Trophoblast cell (in vitro differentiated cells and primary cell): ENCODE measurements at regions not wholly inside any gene's neighbourhood (a gene's known extent, or its start where the extent isn't known, plus 50 kb on each side); places are given as distances from the start of the nearest gene placed in this dataset.

Experiments
- DNase-seq, 2 donors: peaks; one replicate each; pipeline ENCODE4 v3.0.0-alpha.2; 2016
- H2AFZ ChIP-seq: 2 replicates; pipeline ENCODE4 v1.6.1; 2013; ENCODE audit warnings: low read length, moderate library complexity, mild to moderate bottlenecking; ENCODE audit not compliant: insufficient read depth, poor library complexity
- H2AK5ac ChIP-seq: 2 replicates; pipeline ENCODE4 v1.6.1; 2013; ENCODE audit warnings: mild to moderate bottlenecking, low read length
- H2BK120ac ChIP-seq: 2 replicates; pipeline ENCODE4 v1.6.1; 2013; ENCODE audit warnings: low read length, mild to moderate bottlenecking, moderate library complexity; ENCODE audit not compliant: insufficient read depth, poor library complexity
- H2BK12ac ChIP-seq: 2 replicates; pipeline ENCODE4 v1.6.1; 2013; ENCODE audit warnings: mild to moderate bottlenecking, low read length, moderate library complexity
- H2BK5ac ChIP-seq: 2 replicates; pipeline ENCODE4 v1.6.1; 2013; ENCODE audit warnings: low read length, low read depth, moderate library complexity, mild to moderate bottlenecking; ENCODE audit not compliant: poor library complexity
- H3K14ac ChIP-seq: 2 replicates; pipeline ENCODE4 v1.6.1; 2013; ENCODE audit warnings: mild to moderate bottlenecking, low read length
- H3K18ac ChIP-seq: 2 replicates; pipeline ENCODE4 v1.6.1; 2013; ENCODE audit warnings: mild to moderate bottlenecking, low read length
- H3K23ac ChIP-seq: 2 replicates; pipeline ENCODE4 v1.6.1; 2013; ENCODE audit warnings: low read length
- H3K27ac ChIP-seq: 2 replicates; pipeline ENCODE4 v1.5.1; 2013; ENCODE audit warnings: low read depth, mild to moderate bottlenecking, inconsistent platforms, low read length, moderate library complexity
- H3K27me3 ChIP-seq: 2 replicates; pipeline ENCODE4 v1.6.1; 2013; ENCODE audit warnings: inconsistent platforms, mild to moderate bottlenecking, low read length, moderate library complexity; ENCODE audit not compliant: insufficient read depth
- H3K36me3 ChIP-seq, 2 experiments: 1 replicate in 1 of 2; 2 replicates in 1 of 2; pipeline ENCODE4 v1.6.1; 2013; ENCODE audit warnings: low read length in 2 of 2, mild to moderate bottlenecking in 2 of 2, moderate library complexity in 1 of 2; ENCODE audit not compliant: insufficient read depth in 2 of 2, control insufficient read depth in 1 of 2
- H3K4ac ChIP-seq: 2 replicates; pipeline ENCODE4 v1.6.1; 2013; ENCODE audit warnings: low read depth, mild to moderate bottlenecking, low read length, moderate library complexity
- H3K4me1 ChIP-seq, 2 experiments: 1 replicate in 1 of 2; 2 replicates in 1 of 2; pipeline ENCODE4 v1.6.1; 2013; ENCODE audit warnings: low read length in 2 of 2, mild to moderate bottlenecking in 2 of 2, moderate library complexity in 1 of 2; ENCODE audit not compliant: insufficient read depth in 2 of 2, control insufficient read depth in 1 of 2
- H3K4me2 ChIP-seq: 2 replicates; pipeline ENCODE4 v1.6.1; 2013; ENCODE audit warnings: inconsistent platforms, mild to moderate bottlenecking, low read length, moderate library complexity
- H3K4me3 ChIP-seq: 2 replicates; pipeline ENCODE4 v1.5.1; 2013; ENCODE audit warnings: mild to moderate bottlenecking, low read depth, low read length, inconsistent platforms
- H3K79me1 ChIP-seq: one replicate; pipeline ENCODE4 v1.6.1; 2013; ENCODE audit warnings: low read length
- H3K79me2 ChIP-seq: 2 replicates; pipeline ENCODE4 v1.6.1; 2013; ENCODE audit warnings: low read length, mild to moderate bottlenecking; ENCODE audit not compliant: control insufficient read depth, insufficient read depth, poor library complexity
- H3K9ac ChIP-seq: 2 replicates; pipeline ENCODE4 v1.6.1; 2013; ENCODE audit warnings: mild to moderate bottlenecking, low read length
- H3K9me3 ChIP-seq: 2 replicates; pipeline ENCODE4 v1.6.1; 2013; ENCODE audit warnings: low read depth, mild to moderate bottlenecking, control low read depth, inconsistent platforms, low read length; ENCODE audit not compliant: insufficient read depth
- H4K12ac ChIP-seq: 2 replicates; pipeline ENCODE4 v1.6.1; 2013; ENCODE audit warnings: low read depth, mild to moderate bottlenecking, low read length, moderate library complexity
- H4K8ac ChIP-seq: 2 replicates; pipeline ENCODE4 v1.6.1; 2013; ENCODE audit warnings: low read depth, mild to moderate bottlenecking, low read length, moderate library complexity
- H4K91ac ChIP-seq: one replicate; pipeline ENCODE4 v1.6.1; 2013; ENCODE audit warnings: low read depth, mild to moderate bottlenecking, low read length, moderate library complexity
- WGBS: extraction: QIAGEN DNeasy Blood & Tissue Kit; methylation state at CpG from one replicate; pipeline ENCODE4 v1.1.7; 2013; ENCODE audit warnings: missing lambda C conversion rate; ENCODE audit not compliant: insufficient read length, insufficient coverage; ENCODE audit errors: extremely low coverage; 5-methylcytosine and 5-hydroxymethylcytosine counted together

DNA sequence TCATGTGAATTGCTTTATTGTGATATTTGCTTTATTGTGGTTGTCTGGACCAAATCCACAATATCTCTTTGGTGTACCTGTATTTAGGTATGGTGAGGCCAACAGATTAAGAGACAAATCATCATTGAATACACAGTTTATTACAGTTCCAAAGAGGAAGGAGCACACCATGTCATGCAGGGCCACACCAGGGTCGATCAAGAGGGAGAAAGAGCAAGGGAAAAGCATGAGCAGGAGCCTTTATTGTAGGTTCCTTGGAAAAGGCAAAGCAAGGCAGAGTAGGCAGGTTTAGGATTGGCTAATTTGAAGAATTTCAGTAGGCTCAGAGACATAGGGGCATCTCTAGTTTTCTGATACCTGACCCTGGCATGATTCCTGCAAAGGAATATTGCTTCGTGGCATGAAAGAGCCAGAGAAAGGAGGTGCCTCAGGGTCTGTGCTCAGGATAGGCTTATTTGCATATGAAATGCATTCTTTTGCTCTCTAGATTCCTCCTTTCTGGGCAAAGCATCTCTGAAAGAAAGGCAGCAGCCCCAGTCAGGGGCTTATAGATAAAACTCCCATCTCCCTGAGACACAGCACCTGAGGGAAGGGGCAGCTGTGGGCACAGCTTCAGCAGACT lies 214.2 kb upstream of the ERBB4 start:
- Histone ChIP-seq H3K9me3 (peaks cover 5% of the 10 kb centered on the region), H2AK5ac (no peak overlapping the region), H2BK12ac (no peak overlapping the region), H3K79me1 (no peaks in the 10 kb centered on the region), H3K9ac (no peak overlapping the region), H3K23ac (no peak overlapping the region), H3K18ac (no peak overlapping the region), H3K36me3 (no peaks in the 10 kb centered on the region), H4K12ac (no peak overlapping the region), H2BK5ac (no peak overlapping the region), H3K27me3 (no peaks in the 10 kb centered on the region), H2AFZ (no peak overlapping the region), H3K79me2 (no peaks in the 10 kb centered on the region), H3K4me2 (no peak overlapping the region), H2BK120ac (no peak overlapping the region), H4K91ac (no peak overlapping the region), H4K8ac (no peak overlapping the region), H3K4ac (no peak overlapping the region), H3K14ac (no peak overlapping the region), H3K4me3 (no peak overlapping the region), H3K4me1 (no peaks in the 10 kb centered on the region), H3K27ac (no peak overlapping the region)
- DNase-seq: no peak
- WGBS: no CpG with 5 or more reads among the region's 2 CpGs

DNA sequence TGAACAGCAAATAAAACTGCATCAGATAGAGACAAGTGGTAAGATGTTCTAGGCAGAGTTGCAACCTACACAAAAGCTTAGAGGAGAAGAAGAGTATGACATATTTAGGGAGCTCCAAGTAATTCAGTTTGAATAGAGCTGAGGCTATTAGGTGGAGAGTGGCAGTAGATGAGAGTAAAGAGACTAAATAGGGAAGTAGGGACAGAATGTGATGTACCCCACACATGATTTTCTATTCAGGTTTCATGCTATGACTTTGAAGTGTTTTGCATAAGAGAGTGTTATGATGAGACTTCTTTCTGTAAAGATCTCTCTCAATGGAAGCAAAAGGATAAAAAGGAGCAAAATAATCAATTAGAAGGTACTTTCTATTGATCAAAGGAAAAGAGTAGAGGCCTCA lies 206.8 kb upstream of the ERBB4 start:
- no peak overlapping the region for H3K4ac ChIP-seq
- H3K23ac ChIP-seq: no peak overlapping the region
- H3K79me1 ChIP-seq: no peaks in the 10 kb centered on the region
- no peaks in the 10 kb centered on the region for H3K36me3 ChIP-seq
- H4K8ac ChIP-seq: no peak overlapping the region
- no peaks in the 10 kb centered on the region for H3K27me3 ChIP-seq
- no peaks in the 10 kb centered on the region for H3K9me3 ChIP-seq
- no peak overlapping the region for H2AFZ ChIP-seq
- no peak overlapping the region for H3K4me3 ChIP-seq
- H3K18ac ChIP-seq: no peak overlapping the region
- DNase-seq: no peak
- no peaks in the 10 kb centered on the region for H3K4me1 ChIP-seq
- H4K91ac ChIP-seq: no peak overlapping the region
- H2BK12ac ChIP-seq: no peak overlapping the region
- no peak overlapping the region for H4K12ac ChIP-seq
- H3K4me2 ChIP-seq: no peak overlapping the region
- H3K9ac ChIP-seq: no peak overlapping the region
- no peaks in the 10 kb centered on the region for H3K79me2 ChIP-seq
- H2BK120ac ChIP-seq: no peak overlapping the region
- no peak overlapping the region for H3K27ac ChIP-seq
- H3K14ac ChIP-seq: no peak overlapping the region
- no peak overlapping the region for H2BK5ac ChIP-seq
- H2AK5ac ChIP-seq: no peak overlapping the region

DNA sequence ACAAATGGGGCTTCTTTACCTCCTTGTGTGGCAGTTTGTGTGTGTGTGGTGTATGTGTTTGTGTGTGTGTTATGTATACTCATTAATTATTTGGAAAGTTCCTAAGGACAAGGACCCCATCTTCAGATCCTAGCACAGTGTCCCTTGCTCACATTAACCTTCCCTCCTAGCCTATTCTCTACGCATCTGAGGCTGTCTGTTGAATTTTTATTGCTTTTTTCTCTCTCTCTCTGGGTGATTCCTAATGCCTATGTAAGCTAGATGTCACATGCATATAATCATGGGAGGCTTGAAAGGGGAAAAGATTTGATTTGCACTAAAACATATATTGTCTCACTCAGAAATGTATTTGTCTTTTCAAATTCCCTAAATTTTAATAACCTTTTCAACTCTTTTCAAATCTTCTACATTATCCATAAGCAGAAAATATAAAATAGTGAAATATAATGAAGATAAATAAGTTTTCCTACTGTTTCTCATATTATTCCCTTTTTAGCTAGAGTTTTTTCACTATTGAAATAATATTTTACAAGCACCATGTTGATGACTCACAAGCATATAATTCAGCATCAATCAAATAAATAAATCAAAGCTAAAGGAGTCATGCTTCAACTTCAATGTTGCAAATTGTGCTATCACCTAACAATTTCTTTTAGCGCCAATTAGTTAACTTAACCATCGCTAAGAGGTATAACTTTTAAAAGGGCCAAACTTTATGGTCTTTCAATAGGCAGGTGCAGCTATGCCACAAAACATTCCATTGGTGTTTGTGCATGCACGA lies 199.0 kb upstream of the ERBB4 start:
- Histone ChIP-seq H4K91ac (no peak overlapping the region), H3K27me3 (no peaks in the 10 kb centered on the region), H3K4ac (no peak overlapping the region), H3K9ac (no peak overlapping the region), H3K4me3 (no peak overlapping the region), H4K12ac (no peak overlapping the region), H4K8ac (no peak overlapping the region), H3K14ac (no peak overlapping the region), H3K9me3 (no peaks in the 10 kb centered on the region), H3K27ac (no peak overlapping the region), H3K4me2 (no peak overlapping the region), H3K4me1 (no peaks in the 10 kb centered on the region), H2BK5ac (no peak overlapping the region), H3K18ac (no peak overlapping the region), H3K36me3 (no peaks in the 10 kb centered on the region), H2AFZ (no peak overlapping the region), H3K23ac (no peak overlapping the region), H2AK5ac (no peak overlapping the region), H2BK12ac (no peak overlapping the region), H2BK120ac (no peak overlapping the region), H3K79me2 (no peaks in the 10 kb centered on the region), H3K79me1 (no peaks in the 10 kb centered on the region)
- no peak for DNase-seq
- no CpG with 5 or more reads among the region's 4 CpGs for WGBS

GRCh38 chr2:212736385-212736726 lies 197.8 kb upstream of the ERBB4 start:
- no peak overlapping the region for H4K8ac ChIP-seq
- H3K4ac ChIP-seq: no peak overlapping the region
- no peak overlapping the region for H4K12ac ChIP-seq
- no peak for DNase-seq
- H3K36me3 ChIP-seq: no peaks in the 10 kb centered on the region
- H3K27ac ChIP-seq: no peak overlapping the region
- peak overlapping the region; percentile 4 for H3K9ac ChIP-seq
- no peak overlapping the region for H3K14ac ChIP-seq
- H3K4me1 ChIP-seq: no peaks in the 10 kb centered on the region
- no peaks in the 10 kb centered on the region for H3K79me1 ChIP-seq
- no peaks in the 10 kb centered on the region for H3K79me2 ChIP-seq
- H3K18ac ChIP-seq: no peak overlapping the region
- H3K9me3 ChIP-seq: no peaks in the 10 kb centered on the region
- no peak overlapping the region for H3K4me2 ChIP-seq
- no peak overlapping the region for H3K4me3 ChIP-seq
- no peaks in the 10 kb centered on the region for H3K27me3 ChIP-seq
- no peak overlapping the region for H2AFZ ChIP-seq
- no peak overlapping the region for H2BK12ac ChIP-seq
- H2BK5ac ChIP-seq: no peak overlapping the region
- no peak overlapping the region for H4K91ac ChIP-seq
- H3K23ac ChIP-seq: no peak overlapping the region
- no CpG with 5 or more reads among the region's 1 CpG for WGBS
- H2AK5ac ChIP-seq: no peak overlapping the region
- H2BK120ac ChIP-seq: no peak overlapping the region
